Ovary (tissue), 7 donors: ENCODE measurements at regions not wholly inside any gene's neighbourhood (a gene's known extent, or its start where the extent isn't known, plus 50 kb on each side); places are given as distances from the start of the nearest gene placed in this dataset.

Experiments used
- DNase-seq, 5 donors: peaks; one replicate each; pipeline ENCODE4 v3.0.0-alpha.2; 2019 to 2020
- H3K27ac ChIP-seq, 2 donors: fragments of 200-600 bp; one replicate each; pipeline versions ENCODE4 v1.5.1 to v1.8.0; 2019 to 2022
- H3K27me3 ChIP-seq: fragments of 200-600 bp; one replicate; pipeline ENCODE4 v1.8.0; 2022
- H3K36me3 ChIP-seq: fragments of 200-600 bp; sonication (generic); one replicate; pipeline ENCODE4 v1.5.1; 2019
- H3K4me1 ChIP-seq: one replicate; pipeline ENCODE4 v1.8.1; 2013; ENCODE audit warnings: mild to moderate bottlenecking, moderate library complexity; ENCODE audit not compliant: insufficient read depth
- H3K4me3 ChIP-seq: fragments of 200-600 bp; sonication (generic); one replicate; pipeline ENCODE4 v1.5.1; 2017
- H3K9me3 ChIP-seq, 2 donors: fragments of 200-600 bp in 1 of 2; sonication (generic) in 1 of 2; one replicate each; pipeline versions ENCODE4 v1.5.1 to v1.8.1; 2013 to 2019; ENCODE audit warnings: mild to moderate bottlenecking in 1 of 2, moderate library complexity in 1 of 2
- EP300 ChIP-seq: sonication (generic); formaldehyde crosslinking; IDR thresholded peaks from one replicate; pipeline ENCODE4 v1.6.1; 2017; ENCODE audit warnings: antibody characterized with exemption
- POLR2A ChIP-seq: fragments of 450-650 bp; IDR thresholded peaks from one replicate; pipeline ENCODE4 v1.6.1; 2017; ENCODE audit warnings: antibody characterized with exemption, mild to moderate bottlenecking, moderate library complexity
- WGBS, 3 donors: extraction: QIAGEN DNeasy Blood & Tissue Kit in 1 of 3; methylation state at CpG; one replicate each; pipeline versions ENCODE4 v1.1.5 to v1.1.7; 2013 to 2017; 5-methylcytosine and 5-hydroxymethylcytosine counted together
- intact Hi-C, 4 donors: fragments of 100-400 bp; cut with DNase I; formaldehyde crosslinking; loops; one replicate each; pipeline versions ENCODE4 v1.11.0 to v1.15.1; 2022 to 2023
- TF ChIP-seq, protein P1 (sequence below), 3 donors: fragments of 450-650 bp in 2 of 3; fragments of 200-600 bp in 1 of 3; IDR thresholded peaks; one replicate each; pipeline versions ENCODE4 v1.5.1 to v1.8.0; 2016 to 2022; ENCODE audit warnings: antibody characterized with exemption in 3 of 3, mild to moderate bottlenecking in 1 of 3
- donor health status: DM: no; HTN: no; CAD: no; lungs with moderate emphysema.
- donor health status: DM: no; HTN: no; CAD: no.
- donor health status: Bipolar disorder and iron deficiency.
- donor health status: DM: no; HTN: no; CAD: no.
- donor health status: DM: yes; HTN: yes; CAD: no.

DNA sequence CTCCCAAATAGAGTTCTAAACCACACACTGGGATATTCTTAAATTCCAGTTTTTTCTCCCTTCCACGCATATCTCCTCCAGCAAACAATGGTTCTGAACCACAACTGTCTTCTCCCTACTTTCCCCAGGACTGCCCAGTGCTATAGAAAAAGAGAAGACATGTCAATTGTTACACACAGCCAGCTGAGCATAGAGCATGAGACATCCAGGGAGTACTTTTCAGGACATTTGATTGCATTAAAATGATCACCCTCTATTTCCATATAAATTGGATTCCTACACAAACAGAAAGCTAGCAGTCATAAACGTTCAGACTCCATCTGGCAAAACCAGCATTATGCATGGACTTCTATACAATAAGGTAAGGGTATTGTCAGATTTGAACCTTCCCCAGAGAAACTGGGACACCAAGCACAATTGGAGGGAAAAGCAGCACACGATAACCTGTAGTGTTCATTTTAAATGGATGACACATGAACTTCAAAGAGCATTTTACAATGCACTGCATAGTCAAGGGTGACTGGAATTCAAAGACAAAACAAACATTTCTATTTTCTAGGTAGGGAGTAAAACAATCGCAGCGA lies 93.1 kb upstream of the HEY2 start:
- no peaks in the 10 kb centered on the region for H3K27me3 ChIP-seq
- H3K4me1 ChIP-seq: no peaks in the 10 kb centered on the region
- H3K36me3 ChIP-seq: no peaks in the 10 kb centered on the region
- no peaks in the 10 kb centered on the region for H3K9me3 ChIP-seq
- intact Hi-C loops: no loop called here
- DNase-seq: no peak
- H3K27ac ChIP-seq: no peak overlapping the region
- 81 to 84% (median 81%) methylated on average over 5 of the region's 5 CpGs for WGBS, 3 donors
- no peak overlapping the region for H3K4me3 ChIP-seq
- TF ChIP-seq EP300 (no peak), POLR2A (no peak)
- TF ChIP-seq, protein P1, sequence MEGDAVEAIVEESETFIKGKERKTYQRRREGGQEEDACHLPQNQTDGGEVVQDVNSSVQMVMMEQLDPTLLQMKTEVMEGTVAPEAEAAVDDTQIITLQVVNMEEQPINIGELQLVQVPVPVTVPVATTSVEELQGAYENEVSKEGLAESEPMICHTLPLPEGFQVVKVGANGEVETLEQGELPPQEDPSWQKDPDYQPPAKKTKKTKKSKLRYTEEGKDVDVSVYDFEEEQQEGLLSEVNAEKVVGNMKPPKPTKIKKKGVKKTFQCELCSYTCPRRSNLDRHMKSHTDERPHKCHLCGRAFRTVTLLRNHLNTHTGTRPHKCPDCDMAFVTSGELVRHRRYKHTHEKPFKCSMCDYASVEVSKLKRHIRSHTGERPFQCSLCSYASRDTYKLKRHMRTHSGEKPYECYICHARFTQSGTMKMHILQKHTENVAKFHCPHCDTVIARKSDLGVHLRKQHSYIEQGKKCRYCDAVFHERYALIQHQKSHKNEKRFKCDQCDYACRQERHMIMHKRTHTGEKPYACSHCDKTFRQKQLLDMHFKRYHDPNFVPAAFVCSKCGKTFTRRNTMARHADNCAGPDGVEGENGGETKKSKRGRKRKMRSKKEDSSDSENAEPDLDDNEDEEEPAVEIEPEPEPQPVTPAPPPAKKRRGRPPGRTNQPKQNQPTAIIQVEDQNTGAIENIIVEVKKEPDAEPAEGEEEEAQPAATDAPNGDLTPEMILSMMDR (IDR thresholded peaks at IDR 0.05): no peak

DNA sequence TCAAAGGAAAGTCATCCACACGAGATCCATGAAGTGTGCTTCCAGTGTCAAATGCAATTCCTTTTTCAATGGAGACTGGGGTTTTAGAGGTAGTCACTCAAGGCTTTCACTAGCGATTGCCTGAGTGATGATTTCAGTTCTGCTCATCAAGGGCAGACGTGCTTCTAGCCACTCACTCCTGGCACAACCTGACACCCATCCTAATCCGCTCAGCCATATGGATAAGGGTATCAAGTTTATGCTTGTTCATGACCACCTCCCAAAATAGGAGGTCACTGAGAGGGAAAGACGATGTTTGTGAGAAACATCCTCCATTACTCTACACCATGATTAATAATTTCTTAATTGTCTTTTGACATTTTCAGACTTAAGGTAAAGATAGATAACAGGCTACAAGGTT lies 91.3 kb upstream of the HEY2 start:
- no peak for DNase-seq
- Histone ChIP-seq H3K9me3 (no peaks in the 10 kb centered on the region), H3K36me3 (no peaks in the 10 kb centered on the region), H3K27ac (no peak overlapping the region), H3K4me1 (no peaks in the 10 kb centered on the region), H3K27me3 (no peaks in the 10 kb centered on the region), H3K4me3 (no peak overlapping the region)
- 74 to 83% (median 80%) methylated on average over 5 of the region's 5 CpGs for WGBS, 3 donors
- intact Hi-C loops: no loop called here
- no peak for TF ChIP-seq EP300
- TF ChIP-seq, protein P1 (IDR thresholded peaks at IDR 0.05): no peak
- TF ChIP-seq POLR2A: no peak

DNA sequence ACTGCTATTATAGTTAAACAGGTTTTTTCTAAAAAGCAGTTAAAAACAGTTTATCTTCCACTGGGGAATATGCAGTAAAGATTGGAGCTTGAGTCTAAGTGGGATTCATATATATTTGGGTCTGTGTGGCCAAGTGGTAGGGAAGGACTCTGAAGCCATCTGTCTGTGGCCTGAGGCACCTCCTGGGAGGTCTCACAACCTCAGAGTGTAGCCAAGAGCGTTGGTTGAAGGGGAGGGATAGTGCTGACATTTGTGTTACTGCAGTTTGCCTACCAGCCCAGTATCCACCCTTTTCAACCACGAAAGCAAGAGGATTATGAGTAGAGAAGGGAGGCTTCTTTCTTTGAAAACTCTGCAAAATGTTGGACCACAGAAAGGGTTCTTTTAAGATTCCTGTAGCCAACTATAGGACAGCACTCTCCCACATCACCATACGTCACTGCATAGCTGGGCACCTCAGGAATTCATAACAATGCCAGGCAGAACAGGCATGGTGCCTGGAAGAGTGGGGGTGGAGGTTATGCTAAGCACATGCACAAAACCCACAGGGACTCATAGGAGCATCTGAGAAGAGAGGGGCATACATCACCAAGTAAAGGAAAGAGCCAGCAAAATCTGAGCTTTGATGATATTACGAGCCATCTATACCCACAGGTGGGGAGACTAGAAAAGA lies 90.5 kb upstream of the HEY2 start:
- Histone ChIP-seq H3K27ac (no peak overlapping the region), H3K4me3 (no peak overlapping the region), H3K36me3 (no peaks in the 10 kb centered on the region), H3K9me3 (no peaks in the 10 kb centered on the region), H3K27me3 (no peaks in the 10 kb centered on the region), H3K4me1 (no peaks in the 10 kb centered on the region)
- WGBS, 3 donors: 49 to 59% (median 57%) methylated on average over 4 of the region's 4 CpGs
- no peak for DNase-seq
- intact Hi-C loops: no loop called here
- TF ChIP-seq POLR2A (no peak), EP300 (no peak)
- TF ChIP-seq, protein P1 (IDR thresholded peaks at IDR 0.05): no peak

DNA sequence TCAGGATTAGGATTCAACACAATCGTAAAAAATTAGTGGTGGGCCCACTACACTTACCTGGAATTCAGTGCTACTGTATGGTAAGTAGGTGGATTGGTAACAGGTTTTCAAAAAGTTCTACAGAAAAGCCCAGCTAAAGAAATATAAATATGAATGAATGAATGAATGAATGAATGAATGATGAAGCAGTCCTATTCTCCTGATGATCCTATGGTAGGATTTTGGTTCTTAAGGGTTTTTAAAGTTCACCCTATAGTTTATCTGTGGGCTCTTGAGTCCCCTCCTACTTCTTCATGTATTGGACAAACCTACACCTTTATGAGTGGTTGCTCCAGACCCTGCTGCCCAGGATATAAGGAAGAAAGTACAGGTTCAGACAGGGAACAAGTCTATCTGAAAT lies 89.5 kb upstream of the HEY2 start:
- TF ChIP-seq, protein P1 (IDR thresholded peaks at IDR 0.05): no peak
- Histone ChIP-seq H3K4me1 (no peaks in the 10 kb centered on the region), H3K27ac (no peak overlapping the region), H3K9me3 (no peaks in the 10 kb centered on the region), H3K27me3 (no peaks in the 10 kb centered on the region), H3K4me3 (no peak overlapping the region), H3K36me3 (no peaks in the 10 kb centered on the region)
- 97 to 100% (median 99%) methylated on average over 1 of the region's 1 CpG for WGBS, 3 donors
- intact Hi-C loops: no loop called here
- no peak for DNase-seq
